Sigmoid colon (tissue), 4 donors: ENCODE measurements at regions not wholly inside any gene's neighbourhood (a gene's known extent, or its start where the extent isn't known, plus 50 kb on each side); places are given as distances from the start of the nearest gene placed in this dataset.

Experiments used
- EP300 ChIP-seq, 4 donors: sonication (generic); formaldehyde crosslinking; IDR thresholded peaks; one replicate each; pipeline ENCODE4 v1.6.1; 2017; ENCODE audit warnings: antibody characterized with exemption in 4 of 4
- POLR2A ChIP-seq, 2 donors: fragments of 450-650 bp; IDR thresholded peaks; one replicate each; pipeline ENCODE4 v1.6.1; 2016; ENCODE audit warnings: antibody characterized with exemption in 2 of 2, mild to moderate bottlenecking in 2 of 2, moderate library complexity in 2 of 2
- POLR2AphosphoS5 ChIP-seq, 4 donors: sonication (generic); formaldehyde crosslinking; IDR thresholded peaks; one replicate each; pipeline ENCODE4 v1.6.1; 2017; ENCODE audit warnings: antibody characterized with exemption in 4 of 4
- TF ChIP-seq, protein P1 (sequence below), 4 experiments: fragments of 450-650 bp in 3 of 4; fragments of 200-600 bp in 1 of 4; IDR thresholded peaks; one replicate each; pipeline ENCODE4 v1.5.1; 2016 to 2019; ENCODE audit warnings: antibody characterized with exemption in 4 of 4, mild to moderate bottlenecking in 3 of 4, moderate library complexity in 2 of 4

GRCh38 chr3:146770881-146771280 lies 165.7 kb upstream of the PLSCR5 start:
- TF ChIP-seq POLR2A (IDR thresholded peaks at IDR 0.05) (no peak), POLR2AphosphoS5 (IDR thresholded peaks at IDR 0.05) (no peak), EP300 (IDR thresholded peaks at IDR 0.05) (no peak)
- TF ChIP-seq, protein P1, sequence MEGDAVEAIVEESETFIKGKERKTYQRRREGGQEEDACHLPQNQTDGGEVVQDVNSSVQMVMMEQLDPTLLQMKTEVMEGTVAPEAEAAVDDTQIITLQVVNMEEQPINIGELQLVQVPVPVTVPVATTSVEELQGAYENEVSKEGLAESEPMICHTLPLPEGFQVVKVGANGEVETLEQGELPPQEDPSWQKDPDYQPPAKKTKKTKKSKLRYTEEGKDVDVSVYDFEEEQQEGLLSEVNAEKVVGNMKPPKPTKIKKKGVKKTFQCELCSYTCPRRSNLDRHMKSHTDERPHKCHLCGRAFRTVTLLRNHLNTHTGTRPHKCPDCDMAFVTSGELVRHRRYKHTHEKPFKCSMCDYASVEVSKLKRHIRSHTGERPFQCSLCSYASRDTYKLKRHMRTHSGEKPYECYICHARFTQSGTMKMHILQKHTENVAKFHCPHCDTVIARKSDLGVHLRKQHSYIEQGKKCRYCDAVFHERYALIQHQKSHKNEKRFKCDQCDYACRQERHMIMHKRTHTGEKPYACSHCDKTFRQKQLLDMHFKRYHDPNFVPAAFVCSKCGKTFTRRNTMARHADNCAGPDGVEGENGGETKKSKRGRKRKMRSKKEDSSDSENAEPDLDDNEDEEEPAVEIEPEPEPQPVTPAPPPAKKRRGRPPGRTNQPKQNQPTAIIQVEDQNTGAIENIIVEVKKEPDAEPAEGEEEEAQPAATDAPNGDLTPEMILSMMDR (IDR thresholded peaks at IDR 0.05): no peak
